HL-60 (cell line): ENCODE measurements at regions not wholly inside any gene's neighbourhood (a gene's known extent, or its start where the extent isn't known, plus 50 kb on each side); places are given as distances from the start of the nearest gene placed in this dataset.

Experiments
- POLR2AphosphoS5 ChIP-seq: IDR thresholded peaks from 2 replicates; pipeline ENCODE4 v1.6.1; 2012; ENCODE audit warnings: low read depth
- SPI1 ChIP-seq: IDR thresholded peaks from 2 replicates; pipeline ENCODE4 v1.6.1; 2012; ENCODE audit warnings: low read depth, mild to moderate bottlenecking, borderline replicate concordance
- TF ChIP-seq, protein P1 (sequence below): IDR thresholded peaks from one replicate; pipeline ENCODE4 v1.5.1; 2011; ENCODE audit warnings: low read length, control low read depth, inconsistent platforms; ENCODE audit not compliant: insufficient read depth

DNA sequence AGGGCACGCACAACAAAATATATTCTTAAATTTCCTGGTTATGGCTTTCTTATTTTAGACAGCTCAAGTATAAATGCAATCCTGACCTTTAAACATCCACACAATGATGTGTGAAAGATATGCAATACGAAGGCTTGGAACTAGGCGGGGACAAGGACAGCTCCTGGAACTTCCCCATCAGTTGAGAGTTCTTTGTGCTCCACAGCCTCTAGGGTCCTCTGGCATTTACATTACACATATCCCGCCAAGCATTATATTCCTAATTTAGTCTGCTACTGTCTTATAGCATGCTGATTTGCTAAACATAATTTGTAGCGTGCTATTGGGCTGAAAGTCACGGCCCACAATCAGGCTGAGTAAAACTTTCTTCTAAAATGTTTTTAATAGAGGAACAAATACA is 74.4 kb downstream of the FTHL17 start:
- TF ChIP-seq, protein P1, sequence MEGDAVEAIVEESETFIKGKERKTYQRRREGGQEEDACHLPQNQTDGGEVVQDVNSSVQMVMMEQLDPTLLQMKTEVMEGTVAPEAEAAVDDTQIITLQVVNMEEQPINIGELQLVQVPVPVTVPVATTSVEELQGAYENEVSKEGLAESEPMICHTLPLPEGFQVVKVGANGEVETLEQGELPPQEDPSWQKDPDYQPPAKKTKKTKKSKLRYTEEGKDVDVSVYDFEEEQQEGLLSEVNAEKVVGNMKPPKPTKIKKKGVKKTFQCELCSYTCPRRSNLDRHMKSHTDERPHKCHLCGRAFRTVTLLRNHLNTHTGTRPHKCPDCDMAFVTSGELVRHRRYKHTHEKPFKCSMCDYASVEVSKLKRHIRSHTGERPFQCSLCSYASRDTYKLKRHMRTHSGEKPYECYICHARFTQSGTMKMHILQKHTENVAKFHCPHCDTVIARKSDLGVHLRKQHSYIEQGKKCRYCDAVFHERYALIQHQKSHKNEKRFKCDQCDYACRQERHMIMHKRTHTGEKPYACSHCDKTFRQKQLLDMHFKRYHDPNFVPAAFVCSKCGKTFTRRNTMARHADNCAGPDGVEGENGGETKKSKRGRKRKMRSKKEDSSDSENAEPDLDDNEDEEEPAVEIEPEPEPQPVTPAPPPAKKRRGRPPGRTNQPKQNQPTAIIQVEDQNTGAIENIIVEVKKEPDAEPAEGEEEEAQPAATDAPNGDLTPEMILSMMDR, result no peak
- TF ChIP-seq SPI1 (no peak), POLR2AphosphoS5 (no peak)
